Endodermal cell (in vitro differentiated cells): ENCODE measurements at regions not wholly inside any gene's neighbourhood (a gene's known extent, or its start where the extent isn't known, plus 50 kb on each side); places are given as distances from the start of the nearest gene placed in this dataset.

Experiments used
- DNase-seq: peaks from one replicate; pipeline ENCODE4 v3.0.0-alpha.2; 2017
- H3K27ac ChIP-seq: 2 replicates; pipeline ENCODE4 v1.5.1; 2013; ENCODE audit warnings: mild to moderate bottlenecking, low read depth, low read length, moderate library complexity
- H3K27me3 ChIP-seq: 2 replicates; pipeline ENCODE4 v1.6.1; 2013; ENCODE audit warnings: mild to moderate bottlenecking, low read length, moderate library complexity; ENCODE audit not compliant: insufficient read depth, control insufficient read depth, poor library complexity, severe bottlenecking
- H3K36me3 ChIP-seq: 2 replicates; pipeline ENCODE4 v1.7.0; 2013; ENCODE audit warnings: mild to moderate bottlenecking, low read length, moderate library complexity; ENCODE audit not compliant: control insufficient read depth, insufficient read depth
- H3K4me1 ChIP-seq: one replicate; pipeline ENCODE4 v1.7.0; 2013; ENCODE audit warnings: low read length; ENCODE audit not compliant: control insufficient read depth, insufficient read depth
- H3K4me3 ChIP-seq: 2 replicates; pipeline ENCODE4 v1.5.1; 2013; ENCODE audit warnings: mild to moderate bottlenecking, low read length, moderate library complexity
- H3K9ac ChIP-seq: 2 replicates; pipeline ENCODE4 v1.6.1; 2013; ENCODE audit warnings: mild to moderate bottlenecking, low read length, moderate library complexity; ENCODE audit not compliant: poor library complexity, severe bottlenecking; ENCODE audit errors: extremely low read depth
- H3K9me3 ChIP-seq: 2 replicates; pipeline ENCODE4 v1.6.1; 2013; ENCODE audit warnings: mild to moderate bottlenecking, low read length, moderate library complexity; ENCODE audit not compliant: control insufficient read depth
- H3K27ac Mint-ChIP-seq: 2 replicates; pipeline ENCODE4 v1.8.0; 2020; ENCODE audit warnings: mixed read lengths
- H3K27me3 Mint-ChIP-seq: 2 replicates; pipeline ENCODE4 v1.8.0; 2021; ENCODE audit warnings: mild to moderate bottlenecking, mixed read lengths; ENCODE audit not compliant: insufficient read depth
- H3K36me3 Mint-ChIP-seq: 2 replicates; pipeline ENCODE4 v1.8.0; 2020; ENCODE audit warnings: low read depth, mixed read lengths
- H3K4me1 Mint-ChIP-seq: 2 replicates; pipeline ENCODE4 v1.8.0; 2020; ENCODE audit warnings: mixed read lengths
- H3K4me3 Mint-ChIP-seq: 2 replicates; pipeline ENCODE4 v1.8.0; 2020; ENCODE audit warnings: mild to moderate bottlenecking, moderate library complexity, mixed read lengths
- H3K9me3 Mint-ChIP-seq: 2 replicates; pipeline ENCODE4 v1.8.0; 2020; ENCODE audit warnings: mild to moderate bottlenecking, mixed read lengths
- CTCF ChIP-seq: fragments of 200-600 bp; sonication (generic); conservative IDR thresholded peaks from 2 replicates; pipeline ENCODE4 v1.5.0; 2021; ENCODE audit warnings: antibody characterized with exemption, mild to moderate bottlenecking
- WGBS, 2 experiments: methylation state at CpG; one replicate each; pipeline versions ENCODE4 v1.1.5 to v1.1.7; 2013; ENCODE audit warnings: missing lambda C conversion rate in 2 of 2, mixed read lengths in 1 of 2; ENCODE audit not compliant: insufficient coverage in 1 of 2, insufficient read length in 1 of 2; 5-methylcytosine and 5-hydroxymethylcytosine counted together

GRCh38 chr9:18073002-18073401 lies 401.0 kb upstream of the ADAMTSL1 start:
- Histone ChIP-seq H3K27me3 (peaks cover 98% of the 10 kb centered on the region), H3K4me1 (no peaks in the 10 kb centered on the region), H3K27ac (no peak overlapping the region), H3K9ac (no peak overlapping the region), H3K4me3 (no peak overlapping the region), H3K36me3 (no peaks in the 10 kb centered on the region), H3K9me3 (no peaks in the 10 kb centered on the region)
- no peak for DNase-seq
- no peaks in the 10 kb centered on the region for H3K36me3 Mint-ChIP-seq
- peaks cover 55% of the 10 kb centered on the region for H3K27me3 Mint-ChIP-seq
- peaks cover 2% of the 10 kb centered on the region for H3K4me1 Mint-ChIP-seq
- H3K9me3 Mint-ChIP-seq: no peaks in the 10 kb centered on the region
- no peak for TF ChIP-seq CTCF
- no peak overlapping the region for H3K27ac Mint-ChIP-seq
- WGBS, 2 experiments: 96 to 100% methylated on average over 1 to 4 of the region's 4 CpGs
- no peak overlapping the region for H3K4me3 Mint-ChIP-seq

- H3K9ac ChIP-seq: no peak overlapping the region
- Mint-ChIP-seq H3K27me3 (peaks cover 65% of the 10 kb centered on the region), H3K36me3 (no peaks in the 10 kb centered on the region), H3K4me1 (peaks cover 2% of the 10 kb centered on the region), H3K9me3 (no peaks in the 10 kb centered on the region), H3K27ac (no peak overlapping the region), H3K4me3 (no peak overlapping the region)
- WGBS, 2 experiments: 74 to 77% methylated on average over 3 of the region's 3 CpGs
- H3K27me3 ChIP-seq: peaks cover 100% of the 10 kb centered on the region
- DNase-seq: no peak
- no peaks in the 10 kb centered on the region for H3K4me1 ChIP-seq
- H3K4me3 ChIP-seq: no peak overlapping the region
- no peak overlapping the region for H3K27ac ChIP-seq
- no peaks in the 10 kb centered on the region for H3K9me3 ChIP-seq
- TF ChIP-seq CTCF: no peak
- no peaks in the 10 kb centered on the region for H3K36me3 ChIP-seq
Observed at GRCh38 chr9:18074041-18074440, 399.9 kb upstream of the ADAMTSL1 start.

- Histone ChIP-seq H3K9ac (no peak overlapping the region), H3K9me3 (no peaks in the 10 kb centered on the region), H3K4me1 (no peaks in the 10 kb centered on the region), H3K36me3 (no peaks in the 10 kb centered on the region), H3K4me3 (no peak overlapping the region), H3K27ac (no peak overlapping the region), H3K27me3 (peaks cover 99% of the 10 kb centered on the region)
- no peak overlapping the region for H3K4me3 Mint-ChIP-seq
- TF ChIP-seq CTCF: no peak
- DNase-seq: no peak
- WGBS, 2 experiments: 95% methylated on average over 2 of the region's 3 CpGs; no CpG with 5 or more reads in 1 of the 2 experiments
- H3K4me1 Mint-ChIP-seq: peaks cover 2% of the 10 kb centered on the region
- no peak overlapping the region for H3K27ac Mint-ChIP-seq
- H3K27me3 Mint-ChIP-seq: peaks cover 77% of the 10 kb centered on the region
- no peaks in the 10 kb centered on the region for H3K36me3 Mint-ChIP-seq
- H3K9me3 Mint-ChIP-seq: no peaks in the 10 kb centered on the region
Observed at GRCh38 chr9:18075253-18075952, 398.6 kb upstream of the ADAMTSL1 start.
